BLaER1 treated with 17β-estradiol and CSF1 and Interleukin-3, amounts not matched to agents 10 nM and 100 nM (cell line): ENCODE measurements at regions not wholly inside any gene's neighbourhood (a gene's known extent, or its start where the extent isn't known, plus 50 kb on each side); places are given as distances from the start of the nearest gene placed in this dataset.
"Not testable (repeated sequence)": the region's sequence is repeated elsewhere in the genome, so short reads cannot be mapped to it uniquely, and the experiment has no call there.

Experiments used
- H3K27ac ChIP-seq, 11 experiments: shearing (Covaris generic); formaldehyde crosslinking; 2 replicates each; pipeline ENCODE4 v1.8.1; 2022
- H3K27me3 ChIP-seq, 11 experiments: shearing (Covaris generic); formaldehyde crosslinking; 2 replicates each; pipeline ENCODE4 v1.8.1; 2022
- H3K36me3 ChIP-seq, 11 experiments: shearing (Covaris generic); formaldehyde crosslinking; 2 replicates each; pipeline ENCODE4 v1.8.1; 2022
- H3K4me1 ChIP-seq, 10 experiments: shearing (Covaris generic); formaldehyde crosslinking; 2 replicates each; pipeline ENCODE4 v1.8.1; 2022
- H3K4me2 ChIP-seq, 11 experiments: shearing (Covaris generic); formaldehyde crosslinking; 2 replicates each; pipeline ENCODE4 v1.8.1; 2022
- H3K4me3 ChIP-seq, 10 experiments: shearing (Covaris generic); formaldehyde crosslinking; 2 replicates each; pipeline ENCODE4 v1.8.1; 2022
- H3K9ac ChIP-seq, 11 experiments: shearing (Covaris generic); formaldehyde crosslinking; 2 replicates each; pipeline ENCODE4 v1.8.1; 2022
- H3K9me3 ChIP-seq, 11 experiments: shearing (Covaris generic); formaldehyde crosslinking; replicated peaks in 1 of 11; 2 replicates each; pipeline ENCODE4 v1.8.1; 2022
- H4K20me1 ChIP-seq, 11 experiments: shearing (Covaris generic); formaldehyde crosslinking; 2 replicates each; pipeline ENCODE4 v1.8.1; 2022
- Cebpa-rat ChIP-seq, 11 experiments: shearing (Covaris generic); IDR thresholded peaks; 2 replicates each; pipeline ENCODE4 v1.8.1; 2022

- H3K9ac ChIP-seq: no peak overlapping the region
- peaks cover 49 to 76% (median 64%) of the 10 kb centered on the region in 10 experiments for H3K4me1 ChIP-seq
- no peaks in the 10 kb centered on the region for H3K9me3 ChIP-seq
- no peaks in the 10 kb centered on the region; a peak in 1 of 22 replicates for H4K20me1 ChIP-seq
- peak overlapping the region; percentile 49 to 80 (median 64); a peak in 18 of 22 replicates for H3K4me2 ChIP-seq
- no peaks in the 10 kb centered on the region for H3K36me3 ChIP-seq
- TF ChIP-seq Cebpa-rat (IDR thresholded peaks at IDR 0.05): no peak
- no peaks in the 10 kb centered on the region for H3K27me3 ChIP-seq
- no peak overlapping the region for H3K27ac ChIP-seq
- H3K4me3 ChIP-seq: no peak overlapping the region
These were observed 155.4 kb upstream of the IQSEC1 start for GRCh38 chr3:13228584-13228983.

DNA sequence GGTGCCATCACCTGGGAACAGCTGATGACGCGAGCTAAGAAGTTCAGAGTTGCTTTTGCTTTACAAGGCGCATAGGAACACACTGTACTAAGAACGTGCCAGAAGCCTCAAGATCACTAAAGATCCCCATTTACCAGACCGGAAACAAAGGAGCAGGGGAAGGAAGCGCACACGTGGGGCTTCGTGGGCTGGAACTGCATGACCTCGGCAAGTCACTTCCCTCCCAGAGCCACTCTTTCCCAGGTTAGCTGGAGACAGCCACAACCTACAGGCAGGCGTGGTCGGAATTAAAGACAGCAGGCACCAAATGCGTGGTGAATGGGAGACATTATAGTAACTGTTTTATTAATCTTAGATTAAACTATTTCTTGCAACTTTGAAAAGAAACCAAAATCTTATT is 154.9 kb upstream of the IQSEC1 start:
- H3K4me1 ChIP-seq: peaks cover 49 to 76% (median 64%) of the 10 kb centered on the region in 10 experiments
- H3K27me3 ChIP-seq, H4K20me1 ChIP-seq, H3K9ac ChIP-seq, H3K9me3 ChIP-seq, H3K36me3 ChIP-seq, H3K4me3 ChIP-seq: not testable (repeated sequence)
- peak overlapping the region; percentile 49 to 80 (median 64) for H3K4me2 ChIP-seq
- peak overlapping the region in 2 of 11 experiments; percentile 18 to 38; a peak in 2 of 22 replicates for H3K27ac ChIP-seq

DNA sequence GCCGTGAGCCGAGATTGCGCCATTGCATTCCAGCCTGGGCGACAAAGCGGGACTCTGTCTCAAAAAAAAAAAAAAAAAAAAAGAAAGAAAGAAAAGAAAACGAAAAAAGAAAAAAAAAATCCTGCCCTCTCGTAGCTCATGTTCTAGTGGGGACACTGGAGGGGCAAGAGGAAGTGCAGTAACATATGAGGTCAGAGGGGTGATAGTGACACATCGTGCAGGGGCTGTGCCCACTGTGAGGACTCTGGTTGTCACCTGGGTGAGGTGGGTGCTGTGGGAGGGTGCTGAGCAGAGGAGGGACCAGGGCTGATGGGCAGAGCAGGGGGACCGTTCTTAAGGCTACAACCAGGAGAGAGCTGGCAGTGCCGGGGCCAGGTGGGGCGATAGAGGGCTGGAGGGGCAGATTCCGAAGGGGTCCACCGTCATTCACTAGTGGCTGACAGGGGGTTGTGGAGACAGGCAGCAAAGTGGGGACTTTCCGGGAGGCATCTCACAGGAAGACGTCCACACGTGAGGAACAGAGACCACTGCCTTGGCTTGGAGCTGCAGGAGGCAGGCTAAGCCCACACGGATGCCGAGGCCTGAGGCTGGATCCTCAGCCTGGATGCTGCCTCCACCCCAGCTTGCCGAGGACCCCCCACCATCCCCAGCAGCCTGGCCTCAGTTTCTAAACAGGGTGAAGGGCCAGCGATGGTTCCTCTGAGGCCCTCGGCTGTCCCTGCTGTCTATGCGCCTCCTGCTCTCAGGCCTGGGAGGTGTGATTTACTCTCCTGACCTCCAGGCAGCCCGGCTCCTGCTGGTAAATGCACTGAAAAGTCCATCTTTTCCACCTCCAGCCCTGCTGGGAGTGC is 154.3 kb upstream of the IQSEC1 start:
- H3K4me1 ChIP-seq: peaks cover 49 to 76% (median 64%) of the 10 kb centered on the region in 10 experiments
- no peaks in the 10 kb centered on the region for H3K27me3 ChIP-seq
- H3K27ac ChIP-seq: peak overlapping the region in 2 of 11 experiments; percentile 18 to 38; a peak in 5 of 22 replicates
- no peaks in the 10 kb centered on the region; a peak in 1 of 22 replicates for H4K20me1 ChIP-seq
- no peak for TF ChIP-seq Cebpa-rat (IDR thresholded peaks at IDR 0.05)
- no peaks in the 10 kb centered on the region for H3K36me3 ChIP-seq
- peak overlapping the region; percentile 49 to 80 (median 64) for H3K4me2 ChIP-seq
- no peak overlapping the region for H3K9ac ChIP-seq
- no peak overlapping the region for H3K4me3 ChIP-seq
- H3K9me3 ChIP-seq: no peaks in the 10 kb centered on the region

DNA sequence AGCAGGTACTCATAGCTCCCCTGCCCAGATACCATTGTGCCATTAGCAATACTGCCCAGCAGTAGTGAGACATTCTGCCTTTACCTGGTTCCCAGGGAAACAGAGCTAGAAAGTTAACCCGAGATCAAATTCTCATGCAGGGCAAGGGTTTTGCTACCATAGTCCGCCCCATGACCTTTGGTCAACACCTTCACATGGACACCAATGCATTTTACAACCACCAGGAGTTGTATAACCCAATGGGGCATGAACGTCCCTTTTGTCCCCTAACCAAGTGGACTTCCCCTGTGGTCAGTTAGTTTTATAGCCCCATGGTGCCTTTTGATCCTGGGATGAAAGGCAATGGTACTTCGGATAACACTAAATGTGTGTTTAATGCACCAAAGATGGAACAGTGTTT is 151.7 kb upstream of the IQSEC1 start:
- H3K36me3 ChIP-seq: no peaks in the 10 kb centered on the region
- no peak overlapping the region for H3K9ac ChIP-seq
- no peaks in the 10 kb centered on the region; a peak in 1 of 22 replicates for H4K20me1 ChIP-seq
- H3K9me3 ChIP-seq: no peaks in the 10 kb centered on the region
- peaks cover 51 to 76% (median 72%) of the 10 kb centered on the region in 10 experiments for H3K4me1 ChIP-seq
- H3K27ac ChIP-seq: peak overlapping the region in 3 of 11 experiments; percentile 62 to 75 (median 75); a peak in 5 of 22 replicates
- H3K4me3 ChIP-seq: no peak overlapping the region
- no peak for TF ChIP-seq Cebpa-rat (IDR thresholded peaks at IDR 0.05)
- peak overlapping the region in 9 of 11 experiments; percentile 69 to 86 (median 82); a peak in 15 of 22 replicates for H3K4me2 ChIP-seq
- H3K27me3 ChIP-seq: no peaks in the 10 kb centered on the region

DNA sequence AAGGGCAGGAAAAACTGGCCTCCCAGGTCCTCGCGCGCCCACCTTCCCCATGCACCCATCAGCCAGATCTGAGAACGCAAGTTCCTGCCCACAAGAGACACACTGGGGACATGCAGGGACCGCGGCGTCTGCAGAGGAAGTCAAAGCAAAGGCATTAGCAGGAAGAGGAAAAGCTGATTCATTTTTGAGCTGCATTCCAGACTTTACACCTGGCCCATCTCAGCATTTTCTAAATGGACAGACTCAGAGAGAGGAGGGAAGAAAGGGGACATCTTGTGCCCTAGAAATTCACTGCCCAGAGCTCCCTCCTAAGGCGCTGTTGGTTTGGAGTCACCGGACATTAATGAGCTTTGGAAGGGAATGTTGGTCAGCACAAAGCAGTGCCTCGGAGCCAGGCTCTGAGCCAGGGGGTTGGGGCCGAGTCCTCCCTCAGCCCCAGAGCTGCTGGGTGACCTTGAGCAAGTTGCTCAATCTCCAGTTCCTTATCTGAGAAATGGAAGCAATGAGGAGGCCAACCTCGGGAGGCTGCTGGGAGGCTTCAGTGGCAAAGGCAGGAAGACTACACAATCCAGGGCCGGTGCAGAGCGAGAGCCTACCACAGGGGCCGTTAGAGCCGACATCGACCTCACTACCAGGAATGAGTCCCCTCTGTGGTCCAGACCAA is 150.5 kb upstream of the IQSEC1 start:
- H4K20me1 ChIP-seq: no peaks in the 10 kb centered on the region; a peak in 1 of 22 replicates
- peak in 4 of 11 experiments; percentile 30 to 54 (median 42); a peak in 6 of 22 replicates for TF ChIP-seq Cebpa-rat (IDR thresholded peaks at IDR 0.05)
- peak overlapping the region in 9 of 11 experiments; percentile 5 to 75 (median 57); a peak in 17 of 22 replicates for H3K27ac ChIP-seq
- peaks cover 51 to 77% (median 69%) of the 10 kb centered on the region in 10 experiments for H3K4me1 ChIP-seq
- peak overlapping the region in 5 of 11 experiments; percentile 0 to 53 (median 49); a peak in 7 of 22 replicates for H3K9ac ChIP-seq
- peak overlapping the region in 1 of 10 experiments; percentile 13; a peak in 1 of 20 replicates for H3K4me3 ChIP-seq
- no peaks in the 10 kb centered on the region for H3K9me3 ChIP-seq
- peak overlapping the region; percentile 69 to 86 (median 81) for H3K4me2 ChIP-seq
- H3K36me3 ChIP-seq: no peaks in the 10 kb centered on the region
- no peaks in the 10 kb centered on the region for H3K27me3 ChIP-seq

DNA sequence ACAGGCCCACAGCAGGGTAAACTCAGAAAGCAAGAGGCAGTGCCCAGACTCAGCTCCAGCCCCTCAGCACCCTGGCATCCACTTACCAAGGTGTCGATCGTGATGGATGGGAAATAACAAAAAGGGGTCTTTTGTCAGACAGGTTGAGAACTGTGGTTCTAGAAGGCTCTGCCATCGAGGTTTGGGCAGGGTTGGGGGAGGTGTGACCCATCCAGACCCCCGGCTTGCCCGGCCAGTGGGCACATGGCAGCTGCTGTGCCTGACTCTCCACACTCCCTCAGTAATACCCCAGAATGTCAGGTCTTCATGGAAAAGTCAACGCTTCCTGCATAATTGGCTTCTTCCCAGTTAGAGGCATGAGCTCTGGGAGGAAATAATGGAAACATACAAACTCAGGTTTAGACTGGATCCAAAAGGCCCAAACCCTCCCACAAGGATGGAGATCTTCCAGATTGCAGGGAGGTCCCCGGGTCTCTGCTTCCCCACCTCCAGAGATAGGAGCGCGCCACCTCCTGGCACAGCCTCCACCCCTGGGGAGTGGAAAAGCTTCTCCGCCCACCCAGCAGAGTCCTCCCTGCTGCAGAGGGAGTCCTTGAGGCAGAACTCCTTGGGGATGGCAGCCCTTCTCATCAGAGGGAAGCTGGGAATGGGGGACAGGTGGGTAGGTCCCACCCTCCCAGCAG is 149.8 kb upstream of the IQSEC1 start:
- peak overlapping the region in 5 of 11 experiments; percentile 56 to 75 (median 62); a peak in 7 of 22 replicates for H3K27ac ChIP-seq
- peak overlapping the region in 1 of 11 experiments; percentile 51; a peak in 1 of 22 replicates for H3K9ac ChIP-seq
- no peak for TF ChIP-seq Cebpa-rat (IDR thresholded peaks at IDR 0.05)
- no peaks in the 10 kb centered on the region for H3K9me3 ChIP-seq
- peak overlapping the region; percentile 69 to 86 (median 81) for H3K4me2 ChIP-seq
- H3K4me3 ChIP-seq: no peak overlapping the region
- peaks cover 44 to 74% (median 63%) of the 10 kb centered on the region in 10 experiments for H3K4me1 ChIP-seq
- H4K20me1 ChIP-seq: no peaks in the 10 kb centered on the region; a peak in 1 of 22 replicates
- no peaks in the 10 kb centered on the region for H3K36me3 ChIP-seq
- no peaks in the 10 kb centered on the region for H3K27me3 ChIP-seq

DNA sequence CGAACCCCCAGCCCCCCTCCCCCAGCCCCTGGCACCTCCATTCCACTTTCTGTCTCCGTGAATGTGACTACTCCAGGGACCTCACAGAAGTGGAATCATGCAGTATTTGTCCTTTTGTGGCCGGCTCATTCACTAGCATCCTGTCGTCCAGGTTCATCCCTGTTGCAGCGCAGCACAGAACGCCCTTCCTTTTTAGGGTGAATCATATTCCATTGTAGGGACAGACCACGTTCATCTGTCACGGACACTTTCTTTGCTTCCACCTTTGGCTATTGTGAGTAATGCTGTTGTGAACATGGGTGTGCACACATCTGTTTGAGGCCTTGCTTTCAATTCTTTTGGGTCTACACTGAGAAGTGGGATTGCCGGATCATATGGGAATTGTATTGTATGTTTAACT is 148.9 kb upstream of the IQSEC1 start:
- no peaks in the 10 kb centered on the region for H3K9me3 ChIP-seq
- peaks cover 38 to 66% (median 54%) of the 10 kb centered on the region in 10 experiments for H3K4me1 ChIP-seq
- TF ChIP-seq Cebpa-rat (IDR thresholded peaks at IDR 0.05): no peak

GRCh38 chr3:13221491-13222061 is 148.3 kb upstream of the IQSEC1 start:
- no peaks in the 10 kb centered on the region for H3K27me3 ChIP-seq
- H3K4me3 ChIP-seq: no peak overlapping the region
- H3K4me2 ChIP-seq: peak overlapping the region; percentile 31 to 86 (median 72)
- no peak for TF ChIP-seq Cebpa-rat (IDR thresholded peaks at IDR 0.05)
- H3K36me3 ChIP-seq: no peaks in the 10 kb centered on the region
- H4K20me1 ChIP-seq: peaks cover 0 to 1% (median 0%) of the 10 kb centered on the region in 11 experiments; a peak in 1 of 22 replicates
- no peaks in the 10 kb centered on the region for H3K9me3 ChIP-seq
- H3K27ac ChIP-seq: peak overlapping the region in 1 of 11 experiments; percentile 27; a peak in 1 of 22 replicates
- 0 out of 22 replicates have a peak overlapping the region, but pooled peaks of 1 of the 11 experiments have one; percentile 7 for H3K9ac ChIP-seq
- H3K4me1 ChIP-seq: peaks cover 38 to 66% (median 54%) of the 10 kb centered on the region in 10 experiments

More for the DNA sequence above, 148.9 kb upstream of the IQSEC1 start:
- no peak overlapping the region for H3K4me3 ChIP-seq
- no peaks in the 10 kb centered on the region for H3K27me3 ChIP-seq
- no peaks in the 10 kb centered on the region; a peak in 1 of 22 replicates for H4K20me1 ChIP-seq
- H3K27ac ChIP-seq: no peak overlapping the region; a peak in 1 of 22 replicates
- H3K4me2 ChIP-seq: peak overlapping the region in 10 of 11 experiments; percentile 69 to 86 (median 82); a peak in 20 of 22 replicates
- H3K9ac ChIP-seq: no peak overlapping the region
- no peaks in the 10 kb centered on the region for H3K36me3 ChIP-seq
